ENCODE measurements at regions not wholly inside any gene's neighbourhood (a gene's known extent, or its start where the extent isn't known, plus 50 kb on each side); places are given as distances from the start of the nearest gene placed in this dataset.
A peak's percentile ranks its signal among the peaks of the same experiment; 100 is the strongest.

GRCh38 chr3:181660337-181660736 is 51.4 kb upstream of the SOX2 start:
- no peak for DNase-seq (ENCODE audit: low read depth, low spot score)

GRCh38 chr3:181637456-181637855 is 74.3 kb upstream of the SOX2 start:
- no peak for DNase-seq (ENCODE audit: low read depth, low spot score)

- DNase-seq (ENCODE audit: low read depth, low spot score), result no peak
These were observed 74.7 kb upstream of the SOX2 start for GRCh38 chr3:181637056-181637455.

- no peak for DNase-seq (ENCODE audit: low read depth, low spot score)
These were observed 76.6 kb upstream of the SOX2 start for GRCh38 chr3:181635141-181635540.

GRCh38 chr3:181633556-181633955 is 78.2 kb upstream of the SOX2 start:
- no peak for DNase-seq (ENCODE audit: low read depth, low spot score)

- DNase-seq (ENCODE audit: low read depth, low spot score), result no peak
These were observed 79.8 kb upstream of the SOX2 start for GRCh38 chr3:181631901-181632300.

- no peak for DNase-seq (ENCODE audit: low read depth, low spot score)
These were observed 80.9 kb upstream of the SOX2 start for GRCh38 chr3:181630853-181631252.

GRCh38 chr3:181629711-181630110 is 82.0 kb upstream of the SOX2 start:
- DNase-seq (ENCODE audit: low read depth, low spot score), result peak; percentile 32

- DNase-seq (ENCODE audit: low read depth, low spot score), result no peak
These were observed 82.7 kb upstream of the SOX2 start for GRCh38 chr3:181629029-181629428.

- DNase-seq (ENCODE audit: low read depth, low spot score), result no peak
These were observed 83.3 kb upstream of the SOX2 start for GRCh38 chr3:181628384-181628783.

- no peak for DNase-seq (ENCODE audit: low read depth, low spot score)
These were observed 85.7 kb upstream of the SOX2 start for GRCh38 chr3:181626036-181626435.

GRCh38 chr3:181623924-181624694 is 87.6 kb upstream of the SOX2 start:
- DNase-seq (ENCODE audit: low read depth, low spot score), result peak; percentile 80

GRCh38 chr3:181622365-181622764 is 89.4 kb upstream of the SOX2 start:
- peak; percentile 60 for DNase-seq (ENCODE audit: low read depth, low spot score)

- DNase-seq (ENCODE audit: low read depth, low spot score), result no peak
These were observed 91.8 kb upstream of the SOX2 start for GRCh38 chr3:181619897-181620296.

- no peak for DNase-seq (ENCODE audit: low read depth, low spot score)
These were observed 93.5 kb upstream of the SOX2 start for GRCh38 chr3:181618260-181618659.

- no peak for DNase-seq (ENCODE audit: low read depth, low spot score)
These were observed 95.3 kb upstream of the SOX2 start for GRCh38 chr3:181616088-181617070.

GRCh38 chr3:181615666-181616065 is 96.1 kb upstream of the SOX2 start:
- no peak for DNase-seq (ENCODE audit: low read depth, low spot score)

GRCh38 chr3:181614878-181615277 is 96.8 kb upstream of the SOX2 start:
- no peak for DNase-seq (ENCODE audit: low read depth, low spot score)

GRCh38 chr3:181613813-181614212 is 97.9 kb upstream of the SOX2 start:
- peak; percentile 32 for DNase-seq (ENCODE audit: low read depth, low spot score)

- no peak for DNase-seq (ENCODE audit: low read depth, low spot score)
These were observed 98.5 kb upstream of the SOX2 start for GRCh38 chr3:181613191-181613590.

GRCh38 chr3:181610973-181611265 is 100.8 kb upstream of the SOX2 start:
- no peak for DNase-seq (ENCODE audit: low read depth, low spot score)

GRCh38 chr3:181610083-181610972 is 101.4 kb upstream of the SOX2 start:
- peak; percentile 68 for DNase-seq (ENCODE audit: low read depth, low spot score)
